ENCODE measurements at regions not wholly inside any gene's neighbourhood (a gene's known extent, or its start where the extent isn't known, plus 50 kb on each side); places are given as distances from the start of the nearest gene placed in this dataset.
"Not testable (repeated sequence)": the region's sequence is repeated elsewhere in the genome, so short reads cannot be mapped to it uniquely, and the experiment has no call there.

GRCh38 chr12:131411827-131412226 is 299.1 kb upstream of the SFSWAP start:
- TF ChIP-seq CTCF (conservative IDR thresholded peaks at IDR 0.05; ENCODE audit: low read depth, low read length); MAFK (IDR thresholded peaks at IDR 0.05; ENCODE audit: low read depth, low read length); FOS (IDR thresholded peaks at IDR 0.05; ENCODE audit: low read depth, low read length); POLR2A (IDR thresholded peaks at IDR 0.05; ENCODE audit: low read depth, low read length); RCOR1 (IDR thresholded peaks at IDR 0.05; ENCODE audit: insufficient replicate concordance, low read length); MXI1 (IDR thresholded peaks at IDR 0.05; ENCODE audit: borderline replicate concordance, low read depth, low read length); CEBPB (IDR thresholded peaks at IDR 0.05; ENCODE audit: low read depth, low read length); SMC3 (IDR thresholded peaks at IDR 0.05; ENCODE audit: low read depth, low read length); RAD21 (IDR thresholded peaks at IDR 0.05; ENCODE audit: low read length); RFX5 (IDR thresholded peaks at IDR 0.05; ENCODE audit: low read depth, low read length); NFE2L2 (IDR thresholded peaks at IDR 0.05; ENCODE audit: low read depth, low read length): not testable (repeated sequence)

Measured in IMR-90 (cell line).